IPS-NIHi7 (cell line): ENCODE measurements at regions not wholly inside any gene's neighbourhood (a gene's known extent, or its start where the extent isn't known, plus 50 kb on each side); places are given as distances from the start of the nearest gene placed in this dataset.

ENCODE experiments used
- DNase-seq: peaks from one replicate; pipeline ENCODE4 v3.0.0; 2012; ENCODE audit warnings: mixed read lengths; ENCODE audit errors: extremely low spot score

GRCh38 chr4:108567831-108568230 is 52.5 kb upstream of the RPL34 start:
- DNase-seq = no peak

GRCh38 chr4:108561116-108561515 is 59.3 kb upstream of the RPL34 start:
- no peak for DNase-seq

GRCh38 chr4:108560616-108561015 is 59.8 kb upstream of the RPL34 start:
- no peak for DNase-seq

- no peak for DNase-seq
Observed at GRCh38 chr4:108559911-108560310, 60.5 kb upstream of the RPL34 start.

- DNase-seq = no peak
Observed at GRCh38 chr4:108559068-108559793, 61.1 kb upstream of the RPL34 start.

DNA sequence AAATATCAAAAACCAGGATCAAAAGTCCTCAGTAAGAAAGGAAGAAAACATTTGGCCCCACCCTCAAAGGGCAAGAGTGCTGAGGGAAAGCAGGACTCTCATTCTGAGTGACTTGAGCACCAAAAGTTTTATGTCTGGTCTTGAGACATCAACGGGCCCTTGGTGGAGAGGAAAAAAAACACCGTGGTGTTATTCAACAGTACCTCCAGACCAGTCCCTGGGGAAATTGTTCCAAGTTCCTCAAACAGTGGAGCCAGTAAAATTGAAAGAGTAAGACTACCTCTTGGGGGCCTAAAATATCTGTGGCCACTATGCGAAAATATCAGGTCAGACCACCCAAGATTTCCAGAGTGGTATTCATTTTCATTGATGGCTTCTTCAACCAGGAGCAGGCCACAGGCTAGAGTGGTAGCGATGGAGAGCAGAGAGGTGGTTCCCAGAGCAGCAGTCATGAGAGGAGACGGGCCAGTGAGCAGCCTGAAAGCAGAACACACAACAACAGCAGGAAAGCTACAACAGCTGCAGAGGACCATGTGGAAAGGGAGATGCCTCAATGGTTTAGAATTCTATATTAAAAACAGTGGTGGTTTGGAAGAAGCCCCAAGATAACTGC is 63.7 kb upstream of the RPL34 start:
- no peak for DNase-seq

DNA sequence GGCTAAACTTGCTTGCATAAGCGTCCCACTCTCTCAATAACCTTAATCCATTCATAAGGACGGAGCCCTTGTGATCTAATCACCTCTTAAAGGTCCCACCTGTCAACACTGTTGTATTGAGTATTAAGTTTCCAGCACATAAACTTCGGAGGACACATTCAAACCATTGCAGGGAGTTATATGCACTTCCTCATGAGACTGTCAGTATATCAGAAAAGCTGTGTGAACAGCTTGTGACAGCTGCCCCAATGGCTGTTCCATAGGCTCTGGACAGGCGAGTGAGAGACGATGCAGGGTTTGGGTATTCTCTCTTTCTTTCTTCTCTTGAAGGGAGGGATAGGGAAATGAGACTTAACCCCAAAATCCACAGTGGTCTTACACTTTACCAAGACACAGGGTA is 64.2 kb upstream of the RPL34 start:
- DNase-seq = no peak

DNA sequence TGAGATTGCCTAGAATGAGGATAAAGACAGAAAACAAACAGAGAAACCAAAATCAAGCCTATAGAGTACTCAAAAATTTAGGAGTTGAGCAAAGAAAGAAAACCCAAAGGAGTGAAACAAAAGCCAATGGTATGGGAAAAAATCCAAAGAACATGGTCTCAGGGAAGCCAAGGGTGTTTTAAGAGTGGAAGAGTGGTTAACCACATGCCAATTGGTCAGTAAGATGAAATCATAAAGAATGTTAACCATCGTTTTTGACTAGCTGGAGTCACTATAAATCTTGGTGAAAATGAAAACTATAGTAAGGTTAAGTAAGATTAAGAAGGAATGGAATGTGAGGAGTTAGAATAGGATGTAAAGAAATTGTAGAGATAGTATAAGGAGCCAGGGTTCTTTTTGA is 64.7 kb upstream of the RPL34 start:
- DNase-seq = no peak

- DNase-seq = no peak
Observed at GRCh38 chr4:108547682-108548081, 72.7 kb upstream of the RPL34 start.

- DNase-seq = no peak
Observed at GRCh38 chr4:108546728-108547127, 73.6 kb upstream of the RPL34 start.

DNA sequence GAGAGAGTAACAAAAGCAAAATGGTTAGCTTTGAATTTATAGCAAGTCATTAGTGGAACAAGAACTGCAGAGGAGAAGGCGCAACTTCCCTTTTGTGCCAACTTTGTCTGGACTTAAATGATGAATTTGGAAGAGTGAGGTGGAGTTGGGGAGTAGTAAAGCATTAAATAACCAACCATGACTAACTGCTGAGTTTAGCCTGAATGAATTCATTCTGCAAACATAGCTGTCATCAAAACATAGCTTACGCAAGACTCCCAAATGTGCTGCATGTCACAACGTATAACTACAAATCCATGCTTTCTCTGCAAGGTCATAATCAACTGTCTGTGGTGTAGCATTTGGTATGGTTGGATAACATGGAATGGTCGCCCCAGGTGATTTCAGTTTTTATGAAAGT is 75.9 kb upstream of the RPL34 start:
- no peak for DNase-seq

DNA sequence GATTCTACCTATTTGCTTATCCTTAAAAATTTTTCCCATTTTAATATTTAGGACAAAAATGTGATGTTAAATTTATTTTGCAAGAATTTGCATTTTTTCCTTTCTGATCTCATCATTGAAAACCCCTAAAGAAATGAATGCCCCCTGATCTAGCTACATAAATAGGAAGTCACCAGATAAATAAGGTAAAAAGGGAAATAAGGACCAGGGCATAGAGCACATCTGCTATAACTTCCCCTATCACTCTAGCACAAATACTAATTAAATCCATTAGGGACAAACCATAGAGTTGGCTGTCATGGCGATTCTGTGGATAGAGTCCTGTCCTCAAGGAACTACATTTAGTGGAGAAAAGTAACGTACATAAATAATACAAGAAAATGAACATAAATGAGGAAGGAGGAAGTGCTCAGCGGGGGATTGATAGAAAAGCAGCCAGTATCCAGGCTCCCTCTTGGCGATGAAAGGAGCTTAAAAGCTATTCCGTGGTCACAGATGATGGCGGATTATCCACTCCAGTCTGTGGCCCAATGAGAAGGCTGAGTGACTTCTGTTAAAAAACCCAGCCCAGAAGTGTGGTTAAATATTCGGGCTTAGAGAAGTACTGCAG is 76.9 kb upstream of the RPL34 start:
- DNase-seq = no peak

DNA sequence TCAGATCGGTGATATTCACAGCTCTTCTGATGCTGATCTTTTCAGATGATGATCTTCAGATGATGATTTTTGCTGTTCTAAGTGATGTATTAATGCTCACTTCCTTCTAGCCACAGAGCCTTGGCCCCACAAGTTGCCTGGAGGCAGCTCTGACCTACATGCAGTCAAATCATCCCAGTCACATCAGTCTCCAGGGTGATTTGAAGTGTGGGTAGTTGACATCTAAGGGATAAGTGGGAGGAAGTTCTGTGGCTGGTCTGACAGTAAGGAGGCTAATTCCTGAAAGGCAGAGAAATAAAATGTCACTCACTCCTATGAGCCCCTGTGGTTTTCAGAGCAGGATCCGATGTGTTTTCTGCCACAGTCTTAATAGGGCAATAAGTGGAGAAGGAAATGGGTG is 79.8 kb upstream of the RPL34 start:
- DNase-seq = no peak

DNA sequence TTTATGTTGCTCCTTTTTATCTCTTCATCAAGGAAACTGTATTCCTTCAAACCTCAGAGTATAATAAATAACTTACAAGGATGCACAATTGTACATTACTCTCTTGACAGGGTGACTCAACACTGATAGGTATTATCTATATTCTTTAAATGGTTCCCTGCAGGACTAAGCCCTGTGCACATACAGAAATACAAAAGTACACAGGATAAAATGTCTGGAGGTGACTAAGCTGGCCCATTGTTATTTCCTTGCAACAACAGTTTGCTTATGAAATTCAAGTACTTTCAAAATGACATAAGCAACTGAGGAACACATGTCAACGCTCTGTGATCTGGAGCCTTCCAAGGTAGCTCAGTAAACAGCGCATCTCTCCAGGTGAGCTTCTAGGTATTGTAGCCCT is 83.8 kb upstream of the RPL34 start:
- DNase-seq = no peak

DNA sequence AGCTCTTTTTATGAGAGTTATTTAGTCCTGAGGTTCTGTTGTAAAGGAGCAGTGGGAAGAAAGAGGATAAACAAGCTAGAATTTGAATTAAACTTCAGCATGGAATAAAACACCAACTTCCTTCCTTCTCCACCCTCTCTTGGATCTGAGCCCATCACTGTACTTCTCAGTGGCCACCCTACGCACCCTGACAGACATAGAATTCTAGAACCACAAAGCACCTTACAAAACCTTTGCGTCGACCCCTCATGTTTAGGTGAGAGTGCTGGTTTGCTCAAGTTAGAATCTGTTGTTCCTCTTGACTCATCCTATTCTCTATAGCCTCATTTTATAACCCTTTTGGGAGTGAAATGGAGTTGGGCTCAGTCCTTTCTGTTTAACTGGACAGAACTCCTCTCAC is 84.6 kb upstream of the RPL34 start:
- no peak for DNase-seq

DNA sequence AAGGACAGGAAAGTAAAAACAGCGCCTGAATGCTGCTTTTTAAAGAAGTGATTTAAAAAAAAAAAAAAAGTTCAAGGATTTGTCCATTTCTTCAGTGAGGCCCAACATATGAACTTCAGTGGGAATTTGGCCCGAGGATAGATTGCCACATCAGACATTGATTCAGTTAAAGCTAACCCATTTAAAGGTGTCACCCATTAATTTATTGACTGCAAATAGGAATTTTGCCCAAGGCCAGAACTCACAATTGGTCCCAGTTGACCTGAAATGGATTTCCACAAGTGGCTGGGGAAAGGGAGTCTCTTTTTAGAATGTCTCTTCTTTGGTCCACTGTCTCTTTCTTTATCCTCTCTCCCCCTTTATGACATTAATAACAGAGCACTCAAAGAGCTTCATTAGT is 86.5 kb upstream of the RPL34 start:
- no peak for DNase-seq

DNA sequence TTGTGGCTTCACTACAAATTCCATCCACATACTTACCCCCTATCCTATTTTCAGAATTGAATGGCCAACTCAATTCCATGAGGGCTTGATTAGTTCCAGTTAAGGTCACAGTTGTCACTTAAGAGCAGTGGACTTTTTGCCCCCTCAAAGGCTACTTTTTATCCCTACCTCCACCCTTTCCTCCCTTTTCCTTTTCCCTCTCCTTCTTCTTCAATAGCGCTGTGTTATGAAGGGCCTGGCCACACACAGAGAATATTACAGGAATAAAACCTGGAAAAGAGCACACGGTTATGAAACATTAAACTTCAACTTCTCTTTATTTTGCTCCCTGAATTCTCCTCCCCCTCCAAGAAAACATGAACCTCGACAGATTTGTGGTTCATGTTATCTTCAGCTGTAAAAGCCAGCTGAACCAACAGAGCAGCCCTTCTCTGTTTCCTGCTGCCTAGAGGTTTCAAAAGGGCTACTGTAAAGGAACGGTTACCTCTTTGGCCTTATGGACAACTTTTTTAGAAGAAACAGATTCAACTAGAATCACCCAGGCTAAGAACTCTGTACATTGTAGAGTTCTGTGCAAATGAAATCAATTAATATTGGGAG is 87.0 kb upstream of the RPL34 start:
- DNase-seq = no peak

- no peak for DNase-seq
Observed at GRCh38 chr4:108532738-108533137, 87.6 kb upstream of the RPL34 start.

GRCh38 chr4:108532187-108532586 is 88.2 kb upstream of the RPL34 start:
- DNase-seq = no peak

- no peak for DNase-seq
Observed at GRCh38 chr4:108531461-108531860, 88.9 kb upstream of the RPL34 start.

DNA sequence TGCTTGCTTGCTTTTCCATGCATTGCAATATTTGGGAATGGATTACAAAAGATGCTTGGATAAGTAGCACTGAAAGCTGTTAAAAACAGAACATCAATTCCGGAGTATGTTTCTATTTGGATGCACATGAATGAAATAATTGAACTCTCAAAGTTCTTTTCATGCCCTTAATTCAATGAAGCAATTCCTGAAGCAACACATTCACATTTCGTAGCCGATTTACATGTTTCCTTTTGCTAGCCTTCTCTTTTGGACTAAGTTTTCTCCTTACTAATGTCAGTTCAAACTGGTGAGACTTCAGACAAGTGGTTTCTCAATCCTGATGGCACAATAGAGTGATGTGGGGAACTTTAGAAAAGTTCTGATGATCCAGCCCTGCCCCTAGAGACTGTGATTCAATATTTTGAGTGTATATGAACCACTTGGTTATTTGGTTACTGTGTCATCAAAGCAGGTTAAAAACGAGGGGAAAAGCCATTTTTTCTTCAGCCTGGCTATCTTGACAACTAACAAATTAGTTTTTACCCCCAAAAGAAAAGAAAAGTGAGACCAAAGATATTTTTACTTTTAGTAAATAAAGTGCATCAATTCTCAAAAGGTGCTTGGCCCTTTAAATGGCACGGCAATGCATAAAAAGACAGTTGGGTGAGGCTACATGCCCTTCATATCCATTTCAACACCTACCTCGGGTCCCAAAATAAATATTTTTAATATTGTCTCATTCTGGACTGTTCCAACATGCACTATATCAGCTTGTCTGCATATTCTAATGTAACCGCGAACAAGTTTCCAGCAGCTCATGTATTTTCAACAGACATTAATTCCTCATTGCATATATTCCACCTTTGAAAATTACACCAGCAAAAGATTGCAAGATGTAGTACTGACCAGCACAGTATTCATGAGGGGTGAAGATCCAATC is 90.1 kb upstream of the RPL34 start:
- DNase-seq = no peak

GRCh38 chr4:108529102-108529501 is 91.3 kb upstream of the RPL34 start:
- no peak for DNase-seq
